ENCODE measurements at regions not wholly inside any gene's neighbourhood (a gene's known extent, or its start where the extent isn't known, plus 50 kb on each side); places are given as distances from the start of the nearest gene placed in this dataset.

GRCh38 chr4:149891426-149891825, 75.8 kb upstream of the IQCM start:
- H3K27me3 ChIP-seq (replicated peaks in 1 of 2; ENCODE audit: control insufficient read depth in 2 of 2, insufficient read depth in 2 of 2, low read length in 1 of 2): no peaks in the 10 kb centered on the region
- no peaks in the 10 kb centered on the region for H3K36me3 ChIP-seq (ENCODE audit: control insufficient read depth in 2 of 2, insufficient read depth in 2 of 2, low read length in 1 of 2)
- FAIRE-seq: no peak
- ChIA-PET SMC1A (ENCODE audit: uncharacterized antibody, unreplicated experiment) (no interaction called here), CTCF (no interaction called here), POLR2A (no interaction called here), RAD21 (ENCODE audit: unreplicated experiment) (no interaction called here)
- H3K4me1 ChIP-seq (ENCODE audit: control insufficient read depth, insufficient read depth, low read length): no peaks in the 10 kb centered on the region
- ATAC-seq: no peak
- in situ Hi-C loops (cut with MboI) (loop anchor here (5.0 kb wide), 1 partner anchor 519 kb away; no protein-coding TSS in a partner anchor), intact Hi-C loops (cut with micrococcal nuclease; ENCODE audit: unreplicated experiment) (no loop called here)
- H4K20me1 ChIP-seq (ENCODE audit: control insufficient read depth, insufficient read depth): no peaks in the 10 kb centered on the region
- no peaks in the 10 kb centered on the region for H3K79me2 ChIP-seq (ENCODE audit: control insufficient read depth, insufficient read depth, low read length)
- TF ChIP-seq POLR2AphosphoS2 (IDR thresholded peaks at IDR 0.05; ENCODE audit: low read depth, low read length) (no peak), ZNF384 (IDR thresholded peaks at IDR 0.05; ENCODE audit: borderline replicate concordance, low read depth, low read length) (no peak), KAT2A (conservative IDR thresholded peaks at IDR 0.05; ENCODE audit: control insufficient read depth, low read depth, low read length) (no peak), MEF2B (IDR thresholded peaks at IDR 0.05; ENCODE audit: partially characterized antibody, poor library complexity, severe bottlenecking) (no peak), GABPA (IDR thresholded peaks at IDR 0.05; ENCODE audit: low read depth) (no peak), MTA3 (IDR thresholded peaks at IDR 0.05; ENCODE audit: borderline replicate concordance, low read length) (no peak), SPI1 (IDR thresholded peaks at IDR 0.05; ENCODE audit: borderline replicate concordance, insufficient read depth, low read depth, low read length) (no peak), BHLHE40 (IDR thresholded peaks at IDR 0.05; ENCODE audit: borderline replicate concordance in 1 of 2, low read depth in 2 of 2, low read length in 1 of 2) (no peak), LARP7 (IDR thresholded peaks at IDR 0.05) (no peak), TBL1XR1 (IDR thresholded peaks at IDR 0.05; ENCODE audit: low read depth, low read length) (no peak)
- TF ChIP-seq, protein P1, sequence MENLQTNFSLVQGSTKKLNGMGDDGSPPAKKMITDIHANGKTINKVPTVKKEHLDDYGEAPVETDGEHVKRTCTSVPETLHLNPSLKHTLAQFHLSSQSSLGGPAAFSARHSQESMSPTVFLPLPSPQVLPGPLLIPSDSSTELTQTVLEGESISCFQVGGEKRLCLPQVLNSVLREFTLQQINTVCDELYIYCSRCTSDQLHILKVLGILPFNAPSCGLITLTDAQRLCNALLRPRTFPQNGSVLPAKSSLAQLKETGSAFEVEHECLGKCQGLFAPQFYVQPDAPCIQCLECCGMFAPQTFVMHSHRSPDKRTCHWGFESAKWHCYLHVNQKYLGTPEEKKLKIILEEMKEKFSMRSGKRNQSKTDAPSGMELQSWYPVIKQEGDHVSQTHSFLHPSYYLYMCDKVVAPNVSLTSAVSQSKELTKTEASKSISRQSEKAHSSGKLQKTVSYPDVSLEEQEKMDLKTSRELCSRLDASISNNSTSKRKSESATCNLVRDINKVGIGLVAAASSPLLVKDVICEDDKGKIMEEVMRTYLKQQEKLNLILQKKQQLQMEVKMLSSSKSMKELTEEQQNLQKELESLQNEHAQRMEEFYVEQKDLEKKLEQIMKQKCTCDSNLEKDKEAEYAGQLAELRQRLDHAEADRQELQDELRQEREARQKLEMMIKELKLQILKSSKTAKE (IDR thresholded peaks at IDR 0.05; ENCODE audit: low read depth, poor library complexity, severe bottlenecking): no peak
- H3K27ac ChIP-seq (ENCODE audit: control insufficient read depth, insufficient read depth): no peak overlapping the region
- no peak for DNase-seq (ENCODE audit: low read depth, low spot score)
- no peak overlapping the region for H3K4me2 ChIP-seq (ENCODE audit: control insufficient read depth, insufficient read depth)
- 20% methylated on average over 1 of the region's 1 CpG for WGBS (ENCODE audit: insufficient coverage, insufficient replicate concordance, low lambda C conversion rate, missing lambda C conversion rate)
- H3K4me3 ChIP-seq: no peak overlapping the region
- no peak overlapping the region for H3K9ac ChIP-seq (ENCODE audit: control insufficient read depth, insufficient read depth, low read length)
- H2AFZ ChIP-seq (ENCODE audit: control insufficient read depth, low read depth, low read length): no peak overlapping the region
- BruUV-seq (replicated peaks): no TSS peak
- H3K9me3 ChIP-seq (replicated peaks; ENCODE audit: control insufficient read depth, insufficient read depth, low read length): no peaks in the 10 kb centered on the region

All from GM12878 (cell line).